ENCODE measurements at regions not wholly inside any gene's neighbourhood (a gene's known extent, or its start where the extent isn't known, plus 50 kb on each side); places are given as distances from the start of the nearest gene placed in this dataset.
A peak's percentile ranks its signal among the peaks of the same experiment; 100 is the strongest.
"Not testable (repeated sequence)": the region's sequence is repeated elsewhere in the genome, so short reads cannot be mapped to it uniquely, and the experiment has no call there.

DNA sequence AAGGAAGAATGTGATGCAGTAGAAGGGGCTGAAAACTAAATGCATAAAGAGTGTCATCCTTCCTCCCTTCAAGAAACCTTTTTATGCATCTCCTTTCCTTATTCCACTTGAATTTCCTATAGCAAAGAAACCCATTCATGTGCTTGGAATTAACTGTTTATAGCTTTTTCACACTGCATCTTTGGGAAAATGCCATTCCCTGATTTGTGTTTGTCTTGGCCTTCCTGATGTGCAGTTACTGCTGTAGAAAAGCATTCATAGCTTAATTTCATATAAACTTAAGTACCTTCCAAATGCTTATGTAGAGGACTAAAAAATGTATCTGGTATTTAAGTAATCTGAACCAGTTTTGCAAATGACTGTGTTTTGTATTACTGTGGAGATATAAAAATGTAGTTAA, 61.8 kb downstream of the SDR9C7 start:
- TF ChIP-seq JUND (IDR thresholded peaks at IDR 0.05; ENCODE audit: low read depth) = no peak
- in situ Hi-C loops (cut with HindIII; ENCODE audit: low pct_unique_long_range_greater_than_20kb, low sequenced_read_pairs) = no loop called here

DNA sequence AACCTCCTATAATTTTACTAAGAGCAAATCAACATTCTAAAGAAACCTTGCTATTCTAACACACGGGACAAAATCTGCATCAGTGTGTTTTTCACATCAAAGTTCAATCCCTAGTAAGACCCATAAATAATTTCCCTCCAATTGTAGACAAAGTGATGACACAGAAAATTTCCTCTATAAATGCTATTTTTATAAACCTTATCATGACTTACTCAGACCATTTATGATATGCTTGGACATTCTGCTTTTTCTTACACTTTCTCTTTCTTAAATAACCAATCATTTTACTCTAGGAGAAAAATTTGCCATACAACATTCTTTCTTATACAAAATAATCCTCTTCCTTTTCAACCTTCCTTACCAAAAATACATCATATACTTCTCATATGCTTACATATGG, 67.0 kb downstream of the SDR9C7 start:
- in situ Hi-C loops (cut with HindIII; ENCODE audit: low pct_unique_long_range_greater_than_20kb, low sequenced_read_pairs) = no loop called here
- DNase-seq (ENCODE audit: low read depth in 1 of 2, low spot score in 1 of 2) = no peak
- TF ChIP-seq JUND (IDR thresholded peaks at IDR 0.05; ENCODE audit: low read depth) = no peak

More for the DNA sequence above, 61.8 kb downstream of the SDR9C7 start:
- DNase-seq (ENCODE audit: low read depth in 1 of 2, low spot score in 1 of 2) = no peak

- DNase-seq (ENCODE audit: low read depth in 1 of 2, low spot score in 1 of 2) = no peak
- no peak for TF ChIP-seq JUND (IDR thresholded peaks at IDR 0.05; ENCODE audit: low read depth)
- in situ Hi-C loops (cut with HindIII; ENCODE audit: low pct_unique_long_range_greater_than_20kb, low sequenced_read_pairs) = no loop called here
Observed at GRCh38 chr12:56866493-56866892, 67.7 kb downstream of the SDR9C7 start.

GRCh38 chr12:56864318-56864717, 69.9 kb downstream of the SDR9C7 start:
- peak in 1 of 2 experiments; percentile 18 for DNase-seq (ENCODE audit: low read depth in 1 of 2, low spot score in 1 of 2)
- in situ Hi-C loops (cut with HindIII; ENCODE audit: low pct_unique_long_range_greater_than_20kb, low sequenced_read_pairs) = no loop called here
- TF ChIP-seq JUND (IDR thresholded peaks at IDR 0.05; ENCODE audit: low read depth) = no peak

DNA sequence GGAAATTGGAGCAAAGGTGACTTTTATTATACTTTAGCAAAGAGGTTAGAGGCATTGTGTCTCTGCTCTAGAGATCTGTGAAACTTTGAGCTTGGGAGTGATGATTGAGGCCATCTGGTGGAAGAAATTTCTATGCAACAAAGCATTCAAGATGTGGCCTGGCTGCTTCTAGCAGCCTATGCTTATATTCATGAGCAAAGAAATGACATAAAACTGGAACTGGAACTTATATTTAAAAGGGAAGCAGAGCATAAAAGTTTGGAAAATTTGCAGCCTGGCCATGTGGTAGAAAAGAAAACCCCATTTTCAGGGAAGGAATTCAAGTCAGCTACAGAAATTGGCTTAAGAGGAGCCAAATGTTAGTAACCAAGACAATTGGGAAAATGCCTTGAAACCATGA, 70.4 kb downstream of the SDR9C7 start:
- in situ Hi-C loops (cut with HindIII; ENCODE audit: low pct_unique_long_range_greater_than_20kb, low sequenced_read_pairs) = no loop called here
- peak in 1 of 2 experiments; percentile 48 for DNase-seq (ENCODE audit: low read depth in 1 of 2, low spot score in 1 of 2)
- TF ChIP-seq JUND (IDR thresholded peaks at IDR 0.05; ENCODE audit: low read depth) = no peak

GRCh38 chr12:56862264-56862663, 71.9 kb downstream of the SDR9C7 start:
- in situ Hi-C loops (cut with HindIII; ENCODE audit: low pct_unique_long_range_greater_than_20kb, low sequenced_read_pairs) = no loop called here
- no peak for TF ChIP-seq JUND (IDR thresholded peaks at IDR 0.05; ENCODE audit: low read depth)

GRCh38 chr12:56853392-56853978, 80.7 kb downstream of the SDR9C7 start:
- in situ Hi-C loops (cut with HindIII; ENCODE audit: low pct_unique_long_range_greater_than_20kb, low sequenced_read_pairs); DNase-seq (ENCODE audit: low read depth in 1 of 2, low spot score in 1 of 2): not testable (repeated sequence)

More at GRCh38 chr12:56862264-56862663, 71.9 kb downstream of the SDR9C7 start:
- no peak for DNase-seq (ENCODE audit: low read depth in 1 of 2, low spot score in 1 of 2)

GRCh38 chr12:56851462-56851861, 82.7 kb downstream of the SDR9C7 start:
- no peak for TF ChIP-seq JUND (IDR thresholded peaks at IDR 0.05; ENCODE audit: low read depth)
- no peak for DNase-seq (ENCODE audit: low read depth in 1 of 2, low spot score in 1 of 2)
- in situ Hi-C loops (cut with HindIII; ENCODE audit: low pct_unique_long_range_greater_than_20kb, low sequenced_read_pairs) = no loop called here

DNA sequence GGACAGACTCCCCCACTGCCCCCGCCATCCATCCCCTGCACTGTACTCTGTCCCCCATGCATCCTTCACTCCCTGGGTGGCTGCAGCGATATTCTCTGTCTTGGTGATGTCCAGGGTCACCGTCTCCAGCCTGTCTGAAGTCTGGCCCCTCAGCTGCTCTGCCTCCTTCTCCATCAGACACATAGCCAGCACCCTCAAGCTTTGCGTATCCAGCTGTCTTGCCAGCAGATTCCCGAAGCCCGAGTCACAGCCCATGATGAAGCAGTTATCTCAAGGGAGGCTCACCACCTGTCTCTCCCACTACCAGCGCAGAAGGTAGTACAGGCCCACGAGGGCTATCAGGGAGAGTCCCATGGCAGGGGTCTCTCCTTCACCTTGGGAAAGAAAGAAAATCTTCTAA, 77.8 kb downstream of the HSD17B6 start:
- no peak for TF ChIP-seq JUND (IDR thresholded peaks at IDR 0.05; ENCODE audit: low read depth)
- in situ Hi-C loops (cut with HindIII; ENCODE audit: low pct_unique_long_range_greater_than_20kb, low sequenced_read_pairs) = no loop called here
- DNase-seq (ENCODE audit: low read depth in 1 of 2, low spot score in 1 of 2) = no peak

DNA sequence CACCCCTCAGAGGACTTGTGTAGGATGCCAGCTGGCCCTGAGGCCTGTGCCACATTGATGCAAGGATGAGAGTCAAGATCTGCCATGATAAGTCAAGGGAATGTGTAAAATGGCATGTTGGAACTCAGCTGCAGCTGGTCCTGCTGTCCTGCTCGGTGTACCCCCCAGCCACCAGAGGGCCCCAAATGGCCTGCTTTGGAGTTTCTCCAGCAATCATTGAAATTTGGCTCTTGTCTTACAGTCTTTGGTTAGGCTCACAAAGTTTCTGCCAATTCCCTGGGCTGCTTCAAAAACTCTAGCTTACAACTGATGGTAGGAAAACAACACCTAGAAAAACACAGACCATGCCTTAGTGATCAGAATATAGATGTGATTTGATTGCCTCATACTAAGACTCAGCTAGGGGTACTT, 76.8 kb downstream of the HSD17B6 start:
- in situ Hi-C loops (cut with HindIII; ENCODE audit: low pct_unique_long_range_greater_than_20kb, low sequenced_read_pairs) = no loop called here
- no peak for TF ChIP-seq JUND (IDR thresholded peaks at IDR 0.05; ENCODE audit: low read depth)
- peak in 1 of 2 experiments; percentile 84 for DNase-seq (ENCODE audit: low read depth in 1 of 2, low spot score in 1 of 2)

DNA sequence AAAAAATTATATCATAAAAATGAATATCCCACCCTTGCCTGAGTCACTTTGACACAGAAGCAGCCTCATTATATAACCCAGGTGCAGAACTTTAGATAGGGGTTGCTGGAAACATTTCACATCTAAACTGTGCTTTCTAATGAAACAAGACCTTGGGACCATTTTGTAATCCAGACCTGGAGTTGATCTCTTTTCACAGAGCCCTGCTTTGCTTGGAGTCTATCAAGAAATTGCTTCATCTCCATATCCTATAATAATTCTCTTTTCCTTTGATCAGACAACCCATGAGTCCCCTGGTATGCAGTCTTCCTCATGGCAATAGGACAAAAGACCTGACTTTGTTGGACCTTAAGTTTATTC, 76.3 kb downstream of the HSD17B6 start:
- in situ Hi-C loops (cut with HindIII; ENCODE audit: low pct_unique_long_range_greater_than_20kb, low sequenced_read_pairs) = no loop called here
- no peak for TF ChIP-seq JUND (IDR thresholded peaks at IDR 0.05; ENCODE audit: low read depth)

DNA sequence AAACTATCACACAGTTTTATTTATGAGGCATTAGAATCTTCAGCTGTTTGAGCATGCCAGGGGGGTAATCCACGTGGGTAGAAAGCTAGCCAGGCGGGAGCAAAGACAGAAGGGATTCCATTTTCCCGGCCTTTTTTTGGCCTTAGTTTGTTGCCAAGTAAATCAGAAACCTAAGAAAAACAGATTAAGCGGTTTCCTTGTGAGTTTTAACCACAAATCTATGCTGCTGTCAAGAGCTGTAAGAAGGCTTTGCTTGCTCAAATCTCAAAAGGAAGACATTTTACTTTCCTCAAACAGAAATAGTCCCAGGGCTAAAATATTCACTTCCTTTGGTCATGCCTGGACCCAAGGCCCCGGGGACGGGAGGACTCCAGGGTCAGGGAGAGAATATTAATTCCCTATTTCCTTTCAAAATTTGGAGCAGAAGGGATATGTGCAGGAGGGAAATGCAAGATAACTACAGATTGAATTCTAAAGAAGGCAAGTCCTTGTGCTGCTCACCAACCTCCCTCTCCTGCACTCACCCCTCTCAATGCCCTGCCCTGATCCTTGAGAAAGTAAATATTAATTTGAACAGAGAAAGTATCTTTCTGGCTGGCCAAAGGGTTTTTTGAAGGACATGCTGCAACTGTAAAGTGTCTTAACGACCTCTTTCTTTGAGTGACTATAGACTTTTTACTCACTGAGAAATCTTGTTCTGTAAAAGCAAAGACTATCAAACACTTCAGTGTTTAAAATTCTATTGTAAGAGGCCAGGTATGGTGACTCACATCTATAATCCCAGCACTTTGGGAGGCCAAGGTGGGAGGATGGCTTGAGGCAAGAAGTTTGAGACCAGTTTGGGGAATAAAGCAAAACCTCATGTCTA, 75.7 kb downstream of the HSD17B6 start:
- in situ Hi-C loops (cut with HindIII; ENCODE audit: low pct_unique_long_range_greater_than_20kb, low sequenced_read_pairs) = no loop called here
- no peak for DNase-seq (ENCODE audit: low read depth in 1 of 2, low spot score in 1 of 2)
- no peak for TF ChIP-seq JUND (IDR thresholded peaks at IDR 0.05; ENCODE audit: low read depth)

More for the DNA sequence above, 76.3 kb downstream of the HSD17B6 start:
- no peak for DNase-seq (ENCODE audit: low read depth in 1 of 2, low spot score in 1 of 2)
